Lower lobe of right lung (tissue), 2 donors: ENCODE measurements at regions not wholly inside any gene's neighbourhood (a gene's known extent, or its start where the extent isn't known, plus 50 kb on each side); places are given as distances from the start of the nearest gene placed in this dataset.

ENCODE experiments used
- ATAC-seq, 2 donors: fragments of 200-7000 bp; cut with Tn5 transposase; one replicate each; pipeline ENCODE4 v1.9.1; 2020 to 2022; ENCODE audit warnings: mild to moderate bottlenecking in 2 of 2, moderate library complexity in 2 of 2
- DNase-seq: peaks from one replicate; pipeline ENCODE4 v3.0.0-alpha.2; 2020
- H3K27ac ChIP-seq: fragments of 200-600 bp; one replicate; pipeline ENCODE4 v1.8.0; 2022
- H3K27me3 ChIP-seq: fragments of 200-600 bp; one replicate; pipeline ENCODE4 v1.8.0; 2022; ENCODE audit warnings: low read depth
- H3K36me3 ChIP-seq: fragments of 200-600 bp; one replicate; pipeline ENCODE4 v1.8.0; 2022; ENCODE audit warnings: mild to moderate bottlenecking
- H3K4me1 ChIP-seq: fragments of 200-600 bp; one replicate; pipeline ENCODE4 v1.8.0; 2022
- H3K4me3 ChIP-seq: fragments of 200-600 bp; one replicate; pipeline ENCODE4 v1.8.0; 2022; ENCODE audit warnings: mild to moderate bottlenecking
- H3K9me3 ChIP-seq: fragments of 200-600 bp; one replicate; pipeline ENCODE4 v1.8.0; 2022
- CTCF ChIP-seq: fragments of 200-600 bp; IDR thresholded peaks from one replicate; pipeline ENCODE4 v1.8.0; 2022; ENCODE audit warnings: antibody characterized with exemption, mild to moderate bottlenecking
- intact Hi-C: fragments of 100-400 bp; cut with DNase I; formaldehyde crosslinking; loops from one replicate; pipeline ENCODE4 v1.11.0; 2022
- donor health status: DM: no; HTN: yes; CAD: no; lungs with severe emphysema.

GRCh38 chr1:94627771-94628498 is 86.4 kb upstream of the F3 start:
- H3K4me3 ChIP-seq = no peak overlapping the region
- intact Hi-C loops = no loop called here
- ATAC-seq (peak in 1 of 2 donors; percentile 7), DNase-seq (no peak)
- no peaks in the 10 kb centered on the region for H3K4me1 ChIP-seq
- no peaks in the 10 kb centered on the region for H3K36me3 ChIP-seq
- H3K9me3 ChIP-seq = no peaks in the 10 kb centered on the region
- no peak for TF ChIP-seq CTCF
- H3K27me3 ChIP-seq = no peaks in the 10 kb centered on the region
- no peak overlapping the region for H3K27ac ChIP-seq

GRCh38 chr1:94624203-94624602 is 82.6 kb upstream of the F3 start:
- TF ChIP-seq CTCF = no peak
- Histone ChIP-seq H3K4me1 (peaks cover 9% of the 10 kb centered on the region), H3K27ac (no peak overlapping the region), H3K36me3 (no peaks in the 10 kb centered on the region), H3K27me3 (no peaks in the 10 kb centered on the region), H3K4me3 (no peak overlapping the region), H3K9me3 (no peaks in the 10 kb centered on the region)
- intact Hi-C loops = no loop called here
- DNase-seq (no peak), ATAC-seq (no peak)

GRCh38 chr1:94623560-94624148 is 82.1 kb upstream of the F3 start:
- H3K27ac ChIP-seq = peak overlapping the region; percentile 11
- intact Hi-C loops = no loop called here
- TF ChIP-seq CTCF = no peak
- ATAC-seq = peak in 1 of 2 donors; percentile 68
- no peaks in the 10 kb centered on the region for H3K36me3 ChIP-seq
- no peak for DNase-seq
- peaks cover 4% of the 10 kb centered on the region for H3K9me3 ChIP-seq
- H3K4me1 ChIP-seq = peaks cover 9% of the 10 kb centered on the region
- no peak overlapping the region for H3K4me3 ChIP-seq
- no peaks in the 10 kb centered on the region for H3K27me3 ChIP-seq

GRCh38 chr1:94622757-94623156 is 81.2 kb upstream of the F3 start:
- Histone ChIP-seq H3K4me3 (no peak overlapping the region), H3K27me3 (no peaks in the 10 kb centered on the region), H3K27ac (no peak overlapping the region), H3K4me1 (peaks cover 9% of the 10 kb centered on the region), H3K36me3 (no peaks in the 10 kb centered on the region), H3K9me3 (peaks cover 6% of the 10 kb centered on the region)
- no peak for DNase-seq
- ATAC-seq = peak; percentile 19 to 46
- no peak for TF ChIP-seq CTCF
- intact Hi-C loops = no loop called here

- Histone ChIP-seq H3K27ac (no peak overlapping the region), H3K9me3 (peaks cover 6% of the 10 kb centered on the region)
Observed at GRCh38 chr1:94621802-94622201, 80.2 kb upstream of the F3 start.

More at GRCh38 chr1:94621802-94622201, 80.2 kb upstream of the F3 start:
- TF ChIP-seq CTCF = no peak
- intact Hi-C loops = no loop called here
- Histone ChIP-seq H3K4me1 (peaks cover 9% of the 10 kb centered on the region), H3K27me3 (no peaks in the 10 kb centered on the region), H3K36me3 (no peaks in the 10 kb centered on the region), H3K4me3 (no peak overlapping the region)
- ATAC-seq = no peak
- DNase-seq = no peak
